PFSK-1 (cell line): ENCODE measurements at regions not wholly inside any gene's neighbourhood (a gene's known extent, or its start where the extent isn't known, plus 50 kb on each side); places are given as distances from the start of the nearest gene placed in this dataset.

Experiments used
- FOXP2 ChIP-seq: optimal IDR thresholded peaks from 2 replicates; pipeline ENCODE3; 2011; ENCODE audit warnings: borderline replicate concordance, control low read depth, inconsistent platforms; ENCODE audit not compliant: insufficient read depth; ENCODE audit errors: extremely low read length, extremely low read depth
- POLR2AphosphoS5 ChIP-seq: IDR thresholded peaks from 2 replicates; pipeline ENCODE4 v1.6.1; 2012; ENCODE audit warnings: low read depth, mild to moderate bottlenecking, control low read depth, low read length, moderate library complexity
- REST ChIP-seq, 2 experiments: IDR thresholded peaks; 2 replicates each; pipeline versions ENCODE4 v1.6.1 to v1.8.0; 2011 to 2012; ENCODE audit warnings: low read depth in 2 of 2, low read length in 2 of 2, control low read depth in 1 of 2, inconsistent platforms in 1 of 2, mild to moderate bottlenecking in 1 of 2, moderate library complexity in 1 of 2; ENCODE audit not compliant: insufficient read depth in 1 of 2
- SIN3A ChIP-seq: IDR thresholded peaks from 2 replicates; pipeline ENCODE4 v1.6.1; 2012; ENCODE audit warnings: mild to moderate bottlenecking, low read length, moderate library complexity, borderline replicate concordance; ENCODE audit not compliant: insufficient read depth
- TAF1 ChIP-seq: IDR thresholded peaks from 2 replicates; pipeline ENCODE4 v1.6.1; 2012; ENCODE audit warnings: low read length, control low read depth, borderline replicate concordance; ENCODE audit not compliant: insufficient read depth

- TF ChIP-seq SIN3A (no peak), FOXP2 (no peak), TAF1 (no peak), REST (IDR thresholded peaks at IDR 0.05; ENCODE audit: insufficient read depth in 1 of 2, low read depth in 2 of 2, low read length in 2 of 2) (no peak), POLR2AphosphoS5 (no peak)
Observed at GRCh38 chr5:2295476-2295875, 412.8 kb upstream of the IRX4 start.

GRCh38 chr5:2293906-2294305 is 411.2 kb upstream of the IRX4 start:
- TF ChIP-seq FOXP2 (no peak), REST (IDR thresholded peaks at IDR 0.05; ENCODE audit: insufficient read depth in 1 of 2, low read depth in 2 of 2, low read length in 2 of 2) (no peak), POLR2AphosphoS5 (no peak), SIN3A (no peak), TAF1 (no peak)

- TF ChIP-seq FOXP2 (no peak), SIN3A (no peak)
Observed at GRCh38 chr5:2291146-2291840, 408.6 kb upstream of the IRX4 start.

GRCh38 chr5:2289380-2289779 is 406.7 kb upstream of the IRX4 start:
- no peak for TF ChIP-seq FOXP2

- TF ChIP-seq POLR2AphosphoS5: no peak
- TF ChIP-seq REST (IDR thresholded peaks at IDR 0.05; ENCODE audit: insufficient read depth in 1 of 2, low read depth in 2 of 2, low read length in 2 of 2): no peak
- no peak for TF ChIP-seq SIN3A
- no peak for TF ChIP-seq TAF1
- no peak for TF ChIP-seq FOXP2
Observed at GRCh38 chr5:2288968-2289367, 406.2 kb upstream of the IRX4 start.

GRCh38 chr5:2288466-2288865 is 405.7 kb upstream of the IRX4 start:
- TF ChIP-seq SIN3A (no peak), TAF1 (no peak), FOXP2 (no peak), POLR2AphosphoS5 (no peak), REST (IDR thresholded peaks at IDR 0.05; ENCODE audit: insufficient read depth in 1 of 2, low read depth in 2 of 2, low read length in 2 of 2) (no peak)
